CD4-positive, alpha-beta T cell treated with Interleukin-2 at 100 ng/mL for 4 hours (primary cell): ENCODE measurements at regions not wholly inside any gene's neighbourhood (a gene's known extent, or its start where the extent isn't known, plus 50 kb on each side); places are given as distances from the start of the nearest gene placed in this dataset.
A peak's percentile ranks its signal among the peaks of the same experiment; 100 is the strongest.

Experiments
- DNase-seq: peaks from one replicate; pipeline ENCODE4 v3.0.0-alpha.2; 2020; ENCODE audit warnings: low spot score

GRCh38 chrX:76228499-76228898 lies 55.6 kb downstream of the PBDC1 start:
- no peak for DNase-seq

GRCh38 chrX:76248901-76249300 lies 76.0 kb downstream of the PBDC1 start:
- no peak for DNase-seq

GRCh38 chrX:76253432-76253831 lies 80.6 kb downstream of the PBDC1 start:
- peak; percentile 52 for DNase-seq

- DNase-seq: peak; percentile 43
Observed at GRCh38 chrX:76279007-76279406, 106.1 kb downstream of the PBDC1 start.
